IgD-negative memory B cell (primary cell): ENCODE measurements at regions not wholly inside any gene's neighbourhood (a gene's known extent, or its start where the extent isn't known, plus 50 kb on each side); places are given as distances from the start of the nearest gene placed in this dataset.

Experiments
- H3K27ac Mint-ChIP-seq, 3 donors: one replicate each; pipeline ENCODE4 v1.8.0; 2020 to 2022; ENCODE audit warnings: mild to moderate bottlenecking in 3 of 3, mixed read lengths in 3 of 3, moderate library complexity in 1 of 3
- H3K27me3 Mint-ChIP-seq: one replicate; pipeline ENCODE4 v1.8.0; 2021; ENCODE audit warnings: mixed read lengths
- H3K36me3 Mint-ChIP-seq: one replicate; pipeline ENCODE4 v1.8.0; 2020; ENCODE audit warnings: mild to moderate bottlenecking, mixed read lengths
- H3K4me1 Mint-ChIP-seq, 3 donors: one replicate each; pipeline ENCODE4 v1.8.0; 2020 to 2022; ENCODE audit warnings: mixed read lengths in 3 of 3, mild to moderate bottlenecking in 1 of 3
- H3K4me3 Mint-ChIP-seq, 4 donors: one replicate each; pipeline ENCODE4 v1.8.0; 2020 to 2022; ENCODE audit warnings: mild to moderate bottlenecking in 4 of 4, mixed read lengths in 4 of 4, moderate library complexity in 3 of 4
- H3K9me3 Mint-ChIP-seq, 3 donors: one replicate each; pipeline ENCODE4 v1.8.0; 2020 to 2021; ENCODE audit warnings: mixed read lengths in 3 of 3, mild to moderate bottlenecking in 1 of 3

- Mint-ChIP-seq H3K27me3 (no peaks in the 10 kb centered on the region), H3K4me1 (no peaks in the 10 kb centered on the region), H3K4me3 (no peak overlapping the region), H3K27ac (no peak overlapping the region), H3K9me3 (peaks cover 0 to 7% (median 7%) of the 10 kb centered on the region in 3 donors), H3K36me3 (no peaks in the 10 kb centered on the region)
These were observed 980.3 kb upstream of the CDH2 start for GRCh38 chr18:29157057-29157780.

- no peak overlapping the region for H3K4me3 Mint-ChIP-seq
- H3K4me1 Mint-ChIP-seq = no peaks in the 10 kb centered on the region
- H3K9me3 Mint-ChIP-seq = peaks cover 0 to 7% (median 7%) of the 10 kb centered on the region in 3 donors
- no peaks in the 10 kb centered on the region for H3K36me3 Mint-ChIP-seq
- H3K27ac Mint-ChIP-seq = no peak overlapping the region
- H3K27me3 Mint-ChIP-seq = no peaks in the 10 kb centered on the region
These were observed 979.6 kb upstream of the CDH2 start for GRCh38 chr18:29156531-29156930.

- Mint-ChIP-seq H3K4me1 (no peaks in the 10 kb centered on the region), H3K36me3 (no peaks in the 10 kb centered on the region), H3K4me3 (no peak overlapping the region), H3K27ac (no peak overlapping the region), H3K27me3 (no peaks in the 10 kb centered on the region), H3K9me3 (peaks cover 0 to 8% (median 7%) of the 10 kb centered on the region in 3 donors)
These were observed 978.1 kb upstream of the CDH2 start for GRCh38 chr18:29154758-29155725.

GRCh38 chr18:29154196-29154757, 977.3 kb upstream of the CDH2 start:
- no peak overlapping the region for H3K4me3 Mint-ChIP-seq
- H3K27ac Mint-ChIP-seq = no peak overlapping the region
- H3K27me3 Mint-ChIP-seq = no peaks in the 10 kb centered on the region
- H3K9me3 Mint-ChIP-seq = peaks cover 0 to 10% (median 8%) of the 10 kb centered on the region in 3 donors
- no peaks in the 10 kb centered on the region for H3K36me3 Mint-ChIP-seq
- H3K4me1 Mint-ChIP-seq = no peaks in the 10 kb centered on the region

- H3K36me3 Mint-ChIP-seq = no peaks in the 10 kb centered on the region
- peaks cover 0 to 12% (median 8%) of the 10 kb centered on the region in 3 donors for H3K9me3 Mint-ChIP-seq
- H3K4me3 Mint-ChIP-seq = no peak overlapping the region
- H3K27ac Mint-ChIP-seq = no peak overlapping the region
- H3K4me1 Mint-ChIP-seq = no peaks in the 10 kb centered on the region
- no peaks in the 10 kb centered on the region for H3K27me3 Mint-ChIP-seq
These were observed 976.2 kb upstream of the CDH2 start for GRCh38 chr18:29153091-29153490.

GRCh38 chr18:29147944-29148343, 971.0 kb upstream of the CDH2 start:
- Mint-ChIP-seq H3K36me3 (no peaks in the 10 kb centered on the region), H3K27me3 (no peaks in the 10 kb centered on the region), H3K27ac (no peak overlapping the region), H3K4me3 (no peak overlapping the region), H3K4me1 (no peaks in the 10 kb centered on the region), H3K9me3 (peaks cover 3 to 10% (median 4%) of the 10 kb centered on the region in 3 donors)

GRCh38 chr18:29146068-29146467, 969.1 kb upstream of the CDH2 start:
- H3K4me1 Mint-ChIP-seq = no peaks in the 10 kb centered on the region
- no peaks in the 10 kb centered on the region for H3K36me3 Mint-ChIP-seq
- H3K9me3 Mint-ChIP-seq = peaks cover 2 to 8% (median 8%) of the 10 kb centered on the region in 3 donors
- no peak overlapping the region for H3K4me3 Mint-ChIP-seq
- H3K27me3 Mint-ChIP-seq = no peaks in the 10 kb centered on the region
- H3K27ac Mint-ChIP-seq = no peak overlapping the region

- peaks cover 2 to 13% (median 7%) of the 10 kb centered on the region in 3 donors for H3K9me3 Mint-ChIP-seq
- no peaks in the 10 kb centered on the region for H3K4me1 Mint-ChIP-seq
- no peak overlapping the region for H3K4me3 Mint-ChIP-seq
- H3K36me3 Mint-ChIP-seq = no peaks in the 10 kb centered on the region
- no peaks in the 10 kb centered on the region for H3K27me3 Mint-ChIP-seq
- no peak overlapping the region for H3K27ac Mint-ChIP-seq
These were observed 963.7 kb upstream of the CDH2 start for GRCh38 chr18:29140590-29140989.

GRCh38 chr18:29137773-29138495, 961.0 kb upstream of the CDH2 start:
- Mint-ChIP-seq H3K27ac (peak overlapping the region in 1 of 3 donors; percentile 74), H3K4me1 (no peaks in the 10 kb centered on the region), H3K27me3 (no peaks in the 10 kb centered on the region), H3K9me3 (peaks cover 2 to 12% (median 9%) of the 10 kb centered on the region in 3 donors), H3K36me3 (no peaks in the 10 kb centered on the region), H3K4me3 (no peak overlapping the region)

GRCh38 chr18:29123706-29124530, 947.0 kb upstream of the CDH2 start:
- H3K27me3 Mint-ChIP-seq = no peaks in the 10 kb centered on the region
- H3K4me3 Mint-ChIP-seq = no peak overlapping the region
- no peak overlapping the region for H3K27ac Mint-ChIP-seq
- H3K9me3 Mint-ChIP-seq = peaks cover 0 to 1% (median 0%) of the 10 kb centered on the region in 3 donors
- H3K36me3 Mint-ChIP-seq = no peaks in the 10 kb centered on the region
- H3K4me1 Mint-ChIP-seq = no peaks in the 10 kb centered on the region

GRCh38 chr18:29104671-29105070, 927.7 kb upstream of the CDH2 start:
- no peaks in the 10 kb centered on the region for H3K27me3 Mint-ChIP-seq
- H3K36me3 Mint-ChIP-seq = no peaks in the 10 kb centered on the region
- H3K27ac Mint-ChIP-seq = peak overlapping the region in 1 of 3 donors; percentile 50
- H3K4me1 Mint-ChIP-seq = no peaks in the 10 kb centered on the region
- no peak overlapping the region for H3K4me3 Mint-ChIP-seq
- peaks cover 0 to 22% (median 4%) of the 10 kb centered on the region in 3 donors for H3K9me3 Mint-ChIP-seq

GRCh38 chr18:29104227-29104626, 927.3 kb upstream of the CDH2 start:
- no peaks in the 10 kb centered on the region for H3K4me1 Mint-ChIP-seq
- no peaks in the 10 kb centered on the region for H3K27me3 Mint-ChIP-seq
- no peak overlapping the region for H3K27ac Mint-ChIP-seq
- no peaks in the 10 kb centered on the region for H3K36me3 Mint-ChIP-seq
- no peak overlapping the region for H3K4me3 Mint-ChIP-seq
- H3K9me3 Mint-ChIP-seq = peaks cover 0 to 22% (median 4%) of the 10 kb centered on the region in 3 donors

GRCh38 chr18:29096079-29096770, 919.3 kb upstream of the CDH2 start:
- no peak overlapping the region for H3K4me3 Mint-ChIP-seq
- no peaks in the 10 kb centered on the region for H3K27me3 Mint-ChIP-seq
- no peaks in the 10 kb centered on the region for H3K36me3 Mint-ChIP-seq
- no peak overlapping the region for H3K27ac Mint-ChIP-seq
- peaks cover 0 to 19% (median 0%) of the 10 kb centered on the region in 3 donors for H3K9me3 Mint-ChIP-seq
- H3K4me1 Mint-ChIP-seq = no peaks in the 10 kb centered on the region
